Activated CD8-positive, alpha-beta T cell treated with anti-CD3 and anti-CD28 coated beads, Interleukin-2, amount 10 ng/mL, durations not matched to agents 7 days and 5 days (primary cell): ENCODE measurements at regions not wholly inside any gene's neighbourhood (a gene's known extent, or its start where the extent isn't known, plus 50 kb on each side); places are given as distances from the start of the nearest gene placed in this dataset.

Experiments used
- ATAC-seq: fragments of 150-1000 bp; cut with Tn5 transposase; one replicate; pipeline ENCODE4 v1.10.0; 2021; ENCODE audit warnings: moderate library complexity
- CTCF ChIA-PET: fragments of 350-600 bp; sonication (Branson Sonifier 250); formaldehyde crosslinking; loops from one replicate; lab custom pipeline; 2021; ENCODE audit warnings: antibody characterized with exemption; lab: Charles Lee
- POLR2A ChIA-PET: fragments of 350-600 bp; sonication (Branson Sonifier 250); formaldehyde crosslinking; loops from one replicate; lab custom pipeline; 2021; ENCODE audit warnings: antibody characterized with exemption; lab: Charles Lee
- DNase-seq: peaks from one replicate; pipeline ENCODE4 v3.0.0-alpha.2; 2020
- H3K27ac Mint-ChIP-seq: one replicate; pipeline ENCODE4 v1.8.0; 2021; ENCODE audit warnings: mild to moderate bottlenecking, mixed read lengths
- H3K27me3 Mint-ChIP-seq: one replicate; pipeline ENCODE4 v1.8.0; 2021; ENCODE audit warnings: low read depth, mixed read lengths
- H3K36me3 Mint-ChIP-seq: one replicate; pipeline ENCODE4 v1.8.0; 2021; ENCODE audit warnings: low read depth, mixed read lengths
- H3K4me1 Mint-ChIP-seq: one replicate; pipeline ENCODE4 v1.8.0; 2021; ENCODE audit warnings: low read depth, mixed read lengths
- H3K4me3 Mint-ChIP-seq: one replicate; pipeline ENCODE4 v1.8.0; 2021; ENCODE audit warnings: mild to moderate bottlenecking, mixed read lengths
- H3K9me3 Mint-ChIP-seq: one replicate; pipeline ENCODE4 v1.8.0; 2022; ENCODE audit warnings: mixed read lengths; ENCODE audit not compliant: insufficient read depth

DNA sequence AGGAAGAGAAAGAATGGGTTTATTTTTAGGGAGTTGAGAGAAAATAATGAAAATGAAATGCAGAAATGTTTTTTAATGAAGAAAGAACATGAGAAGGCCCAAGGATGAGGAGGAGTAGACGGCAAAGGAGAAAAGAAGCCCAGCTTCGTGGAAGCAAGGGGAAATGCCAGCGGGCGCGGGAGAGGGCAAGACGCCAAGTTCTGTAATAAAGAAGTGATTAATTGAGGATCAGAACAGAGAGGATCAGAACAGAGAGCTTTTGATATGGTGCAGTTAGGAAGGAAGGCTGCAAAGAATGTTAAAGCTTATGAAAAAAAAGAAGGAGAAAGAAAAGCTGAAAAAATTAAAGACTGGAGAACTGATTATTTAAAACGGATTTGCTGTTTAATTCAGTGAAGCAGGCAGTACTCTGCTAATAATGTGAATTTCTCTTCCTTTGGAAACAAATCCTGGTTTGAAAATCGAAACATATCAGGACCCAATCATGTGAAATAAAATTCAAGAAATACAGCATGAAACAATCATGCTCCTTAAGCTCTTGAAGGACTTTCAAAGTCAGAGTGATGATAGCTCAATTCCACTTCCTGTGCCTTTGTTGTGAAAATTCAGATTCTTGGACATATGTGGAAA is 99.3 kb upstream of the SOX1 start:
- no peaks in the 10 kb centered on the region for H3K27me3 Mint-ChIP-seq
- ChIA-PET POLR2A (no interaction called here), CTCF (no interaction called here)
- H3K9me3 Mint-ChIP-seq, result no peaks in the 10 kb centered on the region
- no peak for ATAC-seq
- H3K27ac Mint-ChIP-seq, result no peak overlapping the region
- no peaks in the 10 kb centered on the region for H3K4me1 Mint-ChIP-seq
- no peaks in the 10 kb centered on the region for H3K36me3 Mint-ChIP-seq
- H3K4me3 Mint-ChIP-seq, result no peak overlapping the region
- DNase-seq, result no peak

- DNase-seq (no peak), ATAC-seq (no peak)
- Mint-ChIP-seq H3K27me3 (no peaks in the 10 kb centered on the region), H3K4me1 (no peaks in the 10 kb centered on the region), H3K36me3 (no peaks in the 10 kb centered on the region), H3K9me3 (no peaks in the 10 kb centered on the region), H3K4me3 (no peak overlapping the region), H3K27ac (no peak overlapping the region)
- POLR2A ChIA-PET, result no interaction called here
- CTCF ChIA-PET, result no interaction called here
These were observed 98.5 kb upstream of the SOX1 start for GRCh38 chr13:111968336-111969010.

DNA sequence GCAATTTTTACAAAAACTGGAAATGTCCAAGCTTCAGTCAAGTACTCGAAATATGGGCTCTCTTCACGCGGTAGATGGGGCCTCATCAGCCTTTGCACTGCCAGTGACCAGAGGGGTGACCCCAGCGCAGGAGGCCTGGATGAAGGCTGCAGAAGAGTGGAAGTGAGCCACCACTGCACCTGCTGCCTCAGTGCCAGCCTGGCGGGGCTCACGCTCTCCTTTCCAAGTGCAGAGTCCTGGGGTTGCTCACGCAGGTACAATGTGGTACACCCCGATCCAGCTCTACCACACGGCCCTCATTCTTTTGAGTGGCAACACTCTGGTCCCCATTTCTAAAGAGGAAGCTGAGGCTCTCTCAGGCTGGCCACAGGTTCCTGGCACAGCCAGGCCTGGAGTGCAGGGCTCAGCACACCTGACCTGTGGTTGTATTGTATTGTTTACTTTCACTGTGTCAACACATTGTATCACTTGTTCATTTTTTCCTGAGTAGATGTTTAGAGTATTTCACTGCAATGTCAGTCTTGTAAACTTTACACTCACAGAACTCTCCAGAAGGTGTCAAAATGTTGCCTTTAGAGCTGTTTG is 97.3 kb upstream of the SOX1 start:
- ChIA-PET CTCF (no interaction called here), POLR2A (no interaction called here)
- Mint-ChIP-seq H3K9me3 (no peaks in the 10 kb centered on the region), H3K27ac (no peak overlapping the region), H3K4me3 (no peak overlapping the region), H3K36me3 (peaks cover 3% of the 10 kb centered on the region), H3K4me1 (no peaks in the 10 kb centered on the region), H3K27me3 (no peaks in the 10 kb centered on the region)
- ATAC-seq (no peak), DNase-seq (no peak)

DNA sequence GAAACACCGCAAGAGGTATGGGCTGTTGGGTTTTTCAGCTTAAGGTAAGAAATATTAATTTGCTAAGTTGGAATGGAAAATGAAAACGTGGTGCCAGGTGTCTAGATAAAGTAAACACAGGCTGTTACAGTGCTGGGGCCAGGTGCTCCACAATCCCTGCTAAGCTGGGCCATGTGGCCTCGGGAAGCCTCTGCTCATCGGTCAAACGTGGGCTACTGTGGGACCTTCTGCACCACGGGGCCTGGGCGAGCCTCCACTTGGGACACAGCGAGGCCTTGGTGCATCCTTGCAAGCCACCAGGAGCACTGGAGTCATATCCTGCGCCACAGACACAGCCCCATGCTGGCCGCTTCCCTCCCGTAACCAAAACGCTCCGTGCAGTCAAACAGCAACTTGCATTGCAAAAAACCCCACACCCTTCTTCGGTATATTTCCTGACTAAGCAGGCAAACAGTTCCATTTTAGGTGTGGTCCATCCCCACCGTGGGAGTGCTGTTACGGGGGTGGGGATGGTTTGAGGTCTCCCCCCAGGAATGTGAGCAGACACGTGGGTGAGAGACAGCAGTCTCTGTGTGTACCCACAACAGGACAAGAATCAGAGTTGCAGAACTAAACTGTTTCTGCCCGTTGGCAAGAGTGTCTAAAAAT is 96.3 kb upstream of the SOX1 start:
- Mint-ChIP-seq H3K4me1 (no peaks in the 10 kb centered on the region), H3K27ac (no peak overlapping the region), H3K36me3 (peaks cover 3% of the 10 kb centered on the region), H3K9me3 (no peaks in the 10 kb centered on the region), H3K4me3 (no peak overlapping the region), H3K27me3 (no peaks in the 10 kb centered on the region)
- no peak for ATAC-seq
- no peak for DNase-seq
- CTCF ChIA-PET, result no interaction called here
- POLR2A ChIA-PET, result no interaction called here

DNA sequence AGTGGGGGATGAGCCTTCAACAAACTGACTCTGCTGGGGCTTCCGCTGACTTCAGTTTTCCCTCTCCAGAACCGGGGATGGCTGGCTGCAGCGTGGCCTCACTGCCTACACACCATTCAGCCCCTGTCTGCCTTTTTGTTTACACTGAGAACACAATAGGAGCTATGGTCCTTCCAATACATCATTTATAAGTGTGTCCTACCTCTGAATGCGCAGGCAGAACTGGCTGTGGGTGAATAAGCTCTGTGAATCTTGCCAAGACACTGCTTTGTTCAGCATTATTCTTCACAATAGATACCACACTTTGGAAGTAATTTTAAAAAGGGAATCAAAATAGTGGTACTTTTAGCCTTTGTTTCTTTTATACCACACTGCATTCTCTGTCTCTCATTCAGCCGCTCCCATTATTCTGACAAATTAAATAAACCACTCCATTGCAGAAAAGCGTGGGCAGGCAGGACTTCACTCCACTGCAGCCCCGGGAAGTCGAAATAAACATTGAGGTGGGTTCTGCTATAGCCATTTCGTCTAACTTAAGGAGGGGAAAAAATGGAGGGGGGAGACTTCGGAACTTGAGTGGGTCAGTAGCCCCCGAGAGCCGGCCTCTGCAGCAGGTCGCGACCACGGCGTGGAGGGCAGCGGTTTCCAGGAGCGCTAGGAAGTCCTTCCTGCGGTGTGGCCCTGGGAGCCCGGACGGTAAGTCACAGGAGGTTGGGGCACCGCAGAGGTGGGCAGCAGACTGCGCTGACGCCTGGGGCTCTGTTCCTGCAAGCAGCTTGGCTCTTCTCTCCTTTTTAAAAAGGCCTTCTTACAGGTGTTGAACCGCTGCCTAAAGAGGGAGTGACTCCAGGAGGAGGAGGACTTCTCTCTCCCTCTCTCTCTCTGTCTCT is 94.8 kb upstream of the SOX1 start:
- ATAC-seq, result no peak
- Mint-ChIP-seq H3K36me3 (peaks cover 3% of the 10 kb centered on the region), H3K4me1 (no peaks in the 10 kb centered on the region)

DNA sequence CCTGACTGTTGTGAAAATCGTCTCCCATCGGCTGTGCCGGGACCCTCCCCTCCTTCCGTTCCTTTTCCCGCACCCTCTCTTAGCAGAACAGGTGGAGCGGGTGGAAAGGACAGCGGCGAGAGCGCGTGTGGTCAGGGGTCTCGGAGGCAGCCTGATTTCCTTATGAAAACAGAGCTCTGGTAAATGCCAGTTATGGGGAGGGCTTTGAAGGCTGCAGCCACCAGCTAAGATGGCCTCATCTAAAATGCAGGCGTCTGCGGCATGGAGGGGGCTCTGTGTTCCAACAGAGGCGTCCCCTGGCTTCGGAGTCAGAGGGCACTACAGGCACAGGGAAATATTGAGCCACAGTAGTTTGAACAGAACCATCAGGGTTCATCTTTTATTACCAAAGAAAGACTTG is 93.8 kb upstream of the SOX1 start:
- Mint-ChIP-seq H3K4me1 (no peaks in the 10 kb centered on the region), H3K27me3 (no peaks in the 10 kb centered on the region), H3K4me3 (no peak overlapping the region), H3K36me3 (peaks cover 3% of the 10 kb centered on the region), H3K27ac (no peak overlapping the region), H3K9me3 (no peaks in the 10 kb centered on the region)
- CTCF ChIA-PET, result no interaction called here
- DNase-seq, result no peak
- POLR2A ChIA-PET, result no interaction called here
- ATAC-seq, result no peak

More for the DNA sequence above, 94.8 kb upstream of the SOX1 start:
- ChIA-PET POLR2A (no interaction called here), CTCF (no interaction called here)
- Mint-ChIP-seq H3K4me3 (no peak overlapping the region), H3K27me3 (no peaks in the 10 kb centered on the region), H3K27ac (no peak overlapping the region), H3K9me3 (no peaks in the 10 kb centered on the region)
- no peak for DNase-seq

DNA sequence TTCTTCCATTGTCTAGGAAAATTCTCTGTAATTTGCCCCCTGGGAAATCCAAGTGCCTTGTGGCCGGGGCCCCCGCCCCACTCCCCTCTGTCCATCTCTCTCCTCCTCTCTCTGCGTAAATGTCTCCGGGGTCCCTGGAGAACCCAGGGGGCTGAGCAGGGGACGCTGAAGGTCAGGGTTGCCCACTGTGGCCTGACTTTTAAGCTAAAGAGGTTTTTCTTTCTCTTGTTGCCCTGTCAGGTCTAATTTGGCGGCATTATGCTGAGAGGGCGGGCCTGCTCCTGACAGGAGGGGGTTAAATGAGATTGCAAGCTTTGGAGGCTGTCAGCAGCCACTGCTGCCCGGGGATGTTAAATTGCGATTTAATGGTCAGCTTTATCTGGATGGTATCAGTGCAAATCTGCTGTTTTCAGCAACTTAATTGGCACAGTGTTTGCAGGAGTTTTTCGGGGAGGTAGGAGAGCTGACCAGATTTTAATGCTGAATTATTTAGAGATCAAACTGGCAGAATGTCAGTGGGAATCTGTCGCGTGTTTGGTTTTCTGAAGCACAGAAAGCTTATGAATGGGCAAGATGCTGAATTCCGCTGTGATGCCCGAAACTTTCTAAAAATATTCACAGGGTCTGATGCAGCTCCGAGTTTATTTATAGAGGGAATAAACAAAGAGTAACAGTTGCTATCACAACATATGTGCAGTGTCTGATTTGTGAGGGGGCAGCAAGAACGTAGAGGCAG is 93.2 kb upstream of the SOX1 start:
- peaks cover 3% of the 10 kb centered on the region for H3K36me3 Mint-ChIP-seq
- no peak for DNase-seq
- no peaks in the 10 kb centered on the region for H3K27me3 Mint-ChIP-seq
- POLR2A ChIA-PET, result no interaction called here
- H3K4me1 Mint-ChIP-seq, result no peaks in the 10 kb centered on the region
- H3K9me3 Mint-ChIP-seq, result no peaks in the 10 kb centered on the region
- CTCF ChIA-PET, result no interaction called here
- ATAC-seq, result no peak
- H3K4me3 Mint-ChIP-seq, result no peak overlapping the region
- H3K27ac Mint-ChIP-seq, result no peak overlapping the region

GRCh38 chr13:111974341-111974640 is 92.7 kb upstream of the SOX1 start:
- H3K27ac Mint-ChIP-seq, result no peak overlapping the region
- H3K27me3 Mint-ChIP-seq, result no peaks in the 10 kb centered on the region
- no peak for ATAC-seq
- DNase-seq, result no peak
- H3K9me3 Mint-ChIP-seq, result no peaks in the 10 kb centered on the region
- H3K4me1 Mint-ChIP-seq, result no peaks in the 10 kb centered on the region
- no peak overlapping the region for H3K4me3 Mint-ChIP-seq
- ChIA-PET CTCF (no interaction called here), POLR2A (no interaction called here)
- peaks cover 3% of the 10 kb centered on the region for H3K36me3 Mint-ChIP-seq

DNA sequence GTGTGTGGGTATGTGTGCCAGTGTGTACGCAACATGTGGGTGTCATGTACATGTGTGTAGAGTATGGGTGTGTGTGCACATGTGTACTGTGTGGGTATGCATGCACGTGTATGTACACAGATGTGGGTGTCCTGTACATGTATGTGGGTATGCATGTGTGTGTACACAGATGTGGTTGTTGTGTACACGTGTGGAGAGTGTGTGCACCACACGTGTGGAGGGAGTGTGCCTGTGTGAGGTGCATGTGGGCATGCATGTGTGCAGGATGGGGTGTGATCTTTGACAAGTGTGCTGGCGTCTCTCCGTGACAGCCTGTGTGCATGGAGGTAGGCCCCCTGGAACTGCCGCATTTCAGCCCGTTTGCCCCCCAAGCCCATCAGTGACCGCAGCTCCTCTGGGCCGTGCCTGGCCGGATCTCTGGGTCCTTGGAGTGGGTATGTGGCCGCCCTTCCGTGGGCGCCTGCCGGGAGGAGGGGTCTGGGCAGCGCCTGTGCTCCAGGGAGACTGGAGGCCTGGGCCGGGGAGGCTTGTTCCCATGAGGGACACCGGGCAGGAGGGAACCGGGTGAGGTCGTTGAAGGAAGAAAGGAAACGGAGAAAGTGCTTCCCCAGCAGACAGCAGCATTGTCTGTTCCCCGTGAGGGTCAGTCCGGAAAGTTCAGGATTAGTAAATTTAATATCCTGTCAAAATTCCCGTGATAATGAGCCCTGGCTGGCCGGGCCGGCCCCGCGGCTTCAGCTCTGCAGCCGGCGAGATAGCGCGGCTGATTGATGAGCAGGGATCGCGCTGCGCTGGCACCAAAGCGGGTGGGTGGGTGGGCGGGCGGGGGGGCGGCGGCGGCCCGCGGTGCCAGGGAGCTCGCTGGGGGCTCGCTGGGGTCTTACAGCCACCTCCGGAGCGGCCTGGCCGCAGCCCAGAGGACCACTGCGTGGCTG is 91.1 kb upstream of the SOX1 start:
- no peaks in the 10 kb centered on the region for H3K27me3 Mint-ChIP-seq
- ATAC-seq, result no peak
- POLR2A ChIA-PET, result no interaction called here
- H3K27ac Mint-ChIP-seq, result no peak overlapping the region
- peaks cover 3% of the 10 kb centered on the region for H3K36me3 Mint-ChIP-seq
- no peaks in the 10 kb centered on the region for H3K4me1 Mint-ChIP-seq
- CTCF ChIA-PET, result no interaction called here
- no peak for DNase-seq
- no peak overlapping the region for H3K4me3 Mint-ChIP-seq
- no peaks in the 10 kb centered on the region for H3K9me3 Mint-ChIP-seq

- ATAC-seq, result no peak
These were observed 90.3 kb upstream of the SOX1 start for GRCh38 chr13:111976474-111977178.

More at GRCh38 chr13:111976474-111977178, 90.3 kb upstream of the SOX1 start:
- POLR2A ChIA-PET, result no interaction called here
- Mint-ChIP-seq H3K27ac (no peak overlapping the region), H3K4me1 (no peaks in the 10 kb centered on the region), H3K9me3 (no peaks in the 10 kb centered on the region), H3K36me3 (peaks cover 3% of the 10 kb centered on the region), H3K27me3 (no peaks in the 10 kb centered on the region), H3K4me3 (no peak overlapping the region)
- CTCF ChIA-PET, result no interaction called here
- DNase-seq, result no peak
